ENCODE measurements at regions not wholly inside any gene's neighbourhood (a gene's known extent, or its start where the extent isn't known, plus 50 kb on each side); places are given as distances from the start of the nearest gene placed in this dataset.

- TF ChIP-seq POLR2AphosphoS5 (IDR thresholded peaks at IDR 0.05) (no peak), CTCF (IDR thresholded peaks at IDR 0.05) (no peak), POLR2A (IDR thresholded peaks at IDR 0.05; ENCODE audit: low read depth) (no peak)
These were observed 77.0 kb upstream of the TACR1 start for GRCh38 chr2:75276093-75277029.

All from esophagus muscularis mucosa (tissue), 3 donors.